ENCODE measurements at regions not wholly inside any gene's neighbourhood (a gene's known extent, or its start where the extent isn't known, plus 50 kb on each side); places are given as distances from the start of the nearest gene placed in this dataset.
A peak's percentile ranks its signal among the peaks of the same experiment; 100 is the strongest.

- no peak for TF ChIP-seq CTCF (conservative IDR thresholded peaks at IDR 0.05)
Measured at GRCh38 chr12:90015228-90015627, 306.6 kb upstream of the ATP2B1 start.

GRCh38 chr12:90013409-90013808 is 304.8 kb upstream of the ATP2B1 start:
- H3K27ac ChIP-seq, result no peak overlapping the region
- no peak; the same call in 1 of the 2 replicates for TF ChIP-seq CTCF (conservative IDR thresholded peaks at IDR 0.05)

More at GRCh38 chr12:90015228-90015627, 306.6 kb upstream of the ATP2B1 start:
- no peak overlapping the region for H3K27ac ChIP-seq

- TF ChIP-seq CTCF (conservative IDR thresholded peaks at IDR 0.05), result no peak
- H3K27ac ChIP-seq, result no peak overlapping the region
Measured at GRCh38 chr12:90010089-90010488, 301.5 kb upstream of the ATP2B1 start.

- peak overlapping the region; percentile 51 for H3K27ac ChIP-seq
- no peak for TF ChIP-seq CTCF (conservative IDR thresholded peaks at IDR 0.05)
Measured at GRCh38 chr12:90008277-90008676, 299.6 kb upstream of the ATP2B1 start.

- no peak overlapping the region for H3K27ac ChIP-seq
- TF ChIP-seq CTCF (conservative IDR thresholded peaks at IDR 0.05), result no peak
Measured at GRCh38 chr12:90004319-90005074, 295.9 kb upstream of the ATP2B1 start.

- no peak overlapping the region for H3K27ac ChIP-seq
- TF ChIP-seq CTCF (conservative IDR thresholded peaks at IDR 0.05), result no peak
Measured at GRCh38 chr12:90003688-90004087, 295.1 kb upstream of the ATP2B1 start.

GRCh38 chr12:90000721-90001120 is 292.1 kb upstream of the ATP2B1 start:
- H3K27ac ChIP-seq, result no peak overlapping the region
- TF ChIP-seq CTCF (conservative IDR thresholded peaks at IDR 0.05), result no peak

All from VCaP (cell line).